Progenitor cell of endocrine pancreas (in vitro differentiated cells): ENCODE measurements at regions not wholly inside any gene's neighbourhood (a gene's known extent, or its start where the extent isn't known, plus 50 kb on each side); places are given as distances from the start of the nearest gene placed in this dataset.

Experiments used
- DNase-seq: peaks from one replicate; pipeline ENCODE4 v3.0.0; 2021; ENCODE audit warnings: low spot score; ENCODE audit not compliant: unreplicated experiment
- H3K27ac Mint-ChIP-seq: 2 replicates; pipeline ENCODE4 v1.8.0; 2021; ENCODE audit warnings: mild to moderate bottlenecking, moderate library complexity, mixed read lengths
- H3K27me3 Mint-ChIP-seq: 2 replicates; pipeline ENCODE4 v1.8.0; 2021; ENCODE audit warnings: mixed read lengths
- H3K36me3 Mint-ChIP-seq: 2 replicates; pipeline ENCODE4 v1.8.0; 2022; ENCODE audit warnings: mixed read lengths; ENCODE audit not compliant: insufficient read depth
- H3K4me1 Mint-ChIP-seq: 2 replicates; pipeline ENCODE4 v1.8.0; 2021; ENCODE audit warnings: low read depth, mixed read lengths
- H3K4me3 Mint-ChIP-seq: 2 replicates; pipeline ENCODE4 v1.8.0; 2021; ENCODE audit warnings: low read depth, mild to moderate bottlenecking, moderate library complexity, mixed read lengths
- H3K9me3 Mint-ChIP-seq: 2 replicates; pipeline ENCODE4 v1.8.0; 2021; ENCODE audit warnings: low read depth, mixed read lengths
- TF ChIP-seq, protein P1 (sequence below): fragments of 200-600 bp; sonication (generic); IDR thresholded peaks from one replicate; pipeline ENCODE4 v1.5.0; 2021; ENCODE audit warnings: antibody characterized with exemption, mild to moderate bottlenecking; ENCODE audit not compliant: unreplicated experiment

DNA sequence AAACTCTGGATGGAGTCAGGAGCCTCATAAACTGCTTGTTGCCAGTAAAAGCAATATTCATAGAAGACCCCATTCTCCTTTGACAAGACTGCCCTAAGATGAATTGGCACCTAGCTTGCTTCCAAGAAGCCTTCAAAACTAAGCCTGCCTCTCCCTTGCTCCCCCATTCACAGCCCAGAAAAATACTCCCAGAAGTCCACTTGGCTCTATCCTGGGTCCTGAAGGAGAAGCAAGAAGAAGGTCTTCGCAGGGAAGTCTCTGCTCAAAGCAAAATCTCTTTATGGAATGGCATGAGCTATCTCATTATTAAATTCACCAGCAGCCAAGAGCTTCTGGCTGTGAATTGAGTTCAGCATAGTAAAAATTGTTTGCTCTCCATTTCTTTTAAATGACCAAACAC lies 230.2 kb upstream of the ARRDC4 start:
- H3K27ac Mint-ChIP-seq: no peak overlapping the region
- DNase-seq: no peak
- H3K4me1 Mint-ChIP-seq: peaks cover 7% of the 10 kb centered on the region
- TF ChIP-seq, protein P1, sequence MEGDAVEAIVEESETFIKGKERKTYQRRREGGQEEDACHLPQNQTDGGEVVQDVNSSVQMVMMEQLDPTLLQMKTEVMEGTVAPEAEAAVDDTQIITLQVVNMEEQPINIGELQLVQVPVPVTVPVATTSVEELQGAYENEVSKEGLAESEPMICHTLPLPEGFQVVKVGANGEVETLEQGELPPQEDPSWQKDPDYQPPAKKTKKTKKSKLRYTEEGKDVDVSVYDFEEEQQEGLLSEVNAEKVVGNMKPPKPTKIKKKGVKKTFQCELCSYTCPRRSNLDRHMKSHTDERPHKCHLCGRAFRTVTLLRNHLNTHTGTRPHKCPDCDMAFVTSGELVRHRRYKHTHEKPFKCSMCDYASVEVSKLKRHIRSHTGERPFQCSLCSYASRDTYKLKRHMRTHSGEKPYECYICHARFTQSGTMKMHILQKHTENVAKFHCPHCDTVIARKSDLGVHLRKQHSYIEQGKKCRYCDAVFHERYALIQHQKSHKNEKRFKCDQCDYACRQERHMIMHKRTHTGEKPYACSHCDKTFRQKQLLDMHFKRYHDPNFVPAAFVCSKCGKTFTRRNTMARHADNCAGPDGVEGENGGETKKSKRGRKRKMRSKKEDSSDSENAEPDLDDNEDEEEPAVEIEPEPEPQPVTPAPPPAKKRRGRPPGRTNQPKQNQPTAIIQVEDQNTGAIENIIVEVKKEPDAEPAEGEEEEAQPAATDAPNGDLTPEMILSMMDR: no peak
- H3K36me3 Mint-ChIP-seq: no peaks in the 10 kb centered on the region
- no peaks in the 10 kb centered on the region for H3K9me3 Mint-ChIP-seq
- H3K27me3 Mint-ChIP-seq: peaks cover 45% of the 10 kb centered on the region
- H3K4me3 Mint-ChIP-seq: no peak overlapping the region

DNA sequence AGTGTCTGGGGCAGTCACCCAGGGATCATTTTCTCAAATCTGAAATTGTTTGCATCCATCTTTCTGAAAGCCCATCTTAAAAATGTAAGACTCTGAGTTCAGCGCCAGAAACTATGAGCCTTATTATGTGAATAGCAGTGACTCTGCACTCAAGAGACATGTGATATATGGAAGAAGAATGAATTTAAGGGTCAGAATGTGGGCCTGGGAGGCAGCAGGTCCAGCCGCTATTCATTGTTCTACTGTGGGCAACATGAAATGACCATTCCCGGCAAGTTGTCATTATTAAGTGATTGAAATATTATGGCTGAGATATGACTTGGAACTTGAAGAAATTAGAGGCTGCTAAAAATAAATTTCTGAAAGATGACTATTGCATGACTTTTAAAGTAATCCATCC lies 228.6 kb upstream of the ARRDC4 start:
- TF ChIP-seq, protein P1: no peak
- H3K4me3 Mint-ChIP-seq: no peak overlapping the region
- no peak for DNase-seq
- H3K27me3 Mint-ChIP-seq: peaks cover 45% of the 10 kb centered on the region
- H3K4me1 Mint-ChIP-seq: peaks cover 3% of the 10 kb centered on the region
- no peak overlapping the region for H3K27ac Mint-ChIP-seq
- H3K9me3 Mint-ChIP-seq: no peaks in the 10 kb centered on the region
- no peaks in the 10 kb centered on the region for H3K36me3 Mint-ChIP-seq

DNA sequence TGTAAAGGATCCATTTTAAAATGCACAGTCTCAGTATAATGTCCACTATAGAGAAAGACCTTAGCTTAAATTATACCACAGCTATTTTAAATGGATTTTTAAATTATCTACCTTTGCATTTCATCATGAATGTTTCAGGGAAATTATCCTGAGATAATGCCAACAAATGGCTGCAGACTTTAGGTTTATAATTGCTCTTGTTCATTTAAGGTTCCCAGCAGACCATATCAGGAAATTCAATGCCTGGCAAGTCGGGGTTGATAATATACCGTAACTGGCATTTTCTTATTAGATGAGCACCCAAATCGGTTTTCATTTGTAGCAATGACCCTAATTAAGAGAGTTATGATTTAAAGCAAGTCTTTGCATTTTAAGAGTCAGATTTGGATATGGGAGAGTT lies 227.1 kb upstream of the ARRDC4 start:
- Mint-ChIP-seq H3K9me3 (no peaks in the 10 kb centered on the region), H3K27ac (no peak overlapping the region), H3K27me3 (peaks cover 45% of the 10 kb centered on the region), H3K4me1 (peaks cover 2% of the 10 kb centered on the region), H3K4me3 (no peak overlapping the region), H3K36me3 (no peaks in the 10 kb centered on the region)
- no peak for DNase-seq
- TF ChIP-seq, protein P1: no peak

DNA sequence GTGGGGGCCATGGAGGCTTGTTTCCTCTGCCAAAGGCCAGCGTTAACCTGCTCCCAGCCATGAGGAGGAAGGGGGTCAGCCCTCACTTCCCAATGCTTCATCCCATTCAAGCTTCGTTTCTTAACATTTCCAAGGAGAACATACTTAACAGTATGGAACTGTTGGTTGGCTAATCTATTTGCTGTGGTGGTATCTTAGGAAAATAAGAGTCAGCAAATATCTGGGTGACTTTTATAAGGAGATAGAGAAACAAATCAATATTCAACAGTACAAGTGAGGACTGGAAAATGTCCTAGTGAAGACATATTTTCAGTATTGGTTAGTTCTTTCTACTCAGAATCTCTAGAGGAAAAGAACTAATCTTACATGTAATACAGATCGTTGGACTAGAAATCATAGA lies 223.8 kb upstream of the ARRDC4 start:
- TF ChIP-seq, protein P1: no peak
- H3K36me3 Mint-ChIP-seq: no peaks in the 10 kb centered on the region
- H3K27me3 Mint-ChIP-seq: peaks cover 19% of the 10 kb centered on the region
- no peaks in the 10 kb centered on the region for H3K9me3 Mint-ChIP-seq
- H3K4me3 Mint-ChIP-seq: no peak overlapping the region
- DNase-seq: no peak
- peaks cover 2% of the 10 kb centered on the region for H3K4me1 Mint-ChIP-seq
- no peak overlapping the region for H3K27ac Mint-ChIP-seq

DNA sequence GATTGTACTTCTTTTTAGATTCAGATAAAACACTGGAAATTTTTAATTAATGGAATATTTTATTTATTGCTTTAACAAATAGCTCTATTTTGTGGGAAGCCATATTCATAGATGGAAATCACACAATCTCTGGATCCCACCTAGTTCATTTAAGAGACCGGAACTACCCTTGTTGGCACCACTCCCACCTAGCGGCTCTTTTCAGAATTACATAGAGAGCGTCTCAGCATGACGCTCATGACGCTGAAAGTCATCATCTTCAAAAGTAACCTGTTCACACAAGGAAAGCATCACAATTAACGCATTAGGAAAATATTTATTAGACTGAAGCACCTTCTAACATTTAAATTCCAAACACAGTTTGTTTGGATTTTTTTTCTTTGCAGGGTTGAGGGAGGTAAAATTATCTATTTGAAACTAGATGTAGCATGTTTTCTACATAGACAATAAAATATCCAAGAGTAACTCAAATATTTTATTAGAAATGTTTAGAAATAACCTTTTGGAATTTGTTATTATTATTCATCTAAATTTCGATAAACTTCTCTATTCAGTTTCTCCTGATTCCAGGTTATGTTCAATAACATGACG lies 214.9 kb upstream of the ARRDC4 start:
- peaks cover 36% of the 10 kb centered on the region for H3K27me3 Mint-ChIP-seq
- no peak overlapping the region for H3K27ac Mint-ChIP-seq
- H3K4me3 Mint-ChIP-seq: no peak overlapping the region
- DNase-seq: no peak
- TF ChIP-seq, protein P1: peak; percentile 64
- no peaks in the 10 kb centered on the region for H3K36me3 Mint-ChIP-seq
- peaks cover 3% of the 10 kb centered on the region for H3K9me3 Mint-ChIP-seq
- peaks cover 1% of the 10 kb centered on the region for H3K4me1 Mint-ChIP-seq
